Keratinocyte (primary cell): ENCODE measurements at regions not wholly inside any gene's neighbourhood (a gene's known extent, or its start where the extent isn't known, plus 50 kb on each side); places are given as distances from the start of the nearest gene placed in this dataset.

Experiments
- EZH2 ChIP-seq: IDR thresholded peaks from one replicate; pipeline ENCODE4 v1.6.1; 2012; ENCODE audit warnings: inconsistent platforms, mild to moderate bottlenecking, low read length, moderate library complexity
- TF ChIP-seq, protein P1 (sequence below), 3 experiments: IDR thresholded peaks in 1 of 3; conservative IDR thresholded peaks in 1 of 3; optimal IDR thresholded peaks in 1 of 3; 2 replicates in 2 of 3; 3 replicates in 1 of 3; pipeline versions ENCODE3 to v1.5.1; 2011; ENCODE audit warnings: low read length in 3 of 3, mild to moderate bottlenecking in 3 of 3, moderate library complexity in 2 of 3, control low read depth in 1 of 3, inconsistent platforms in 1 of 3; ENCODE audit not compliant: insufficient read depth in 2 of 3; ENCODE audit errors: extremely low read depth in 1 of 3

DNA sequence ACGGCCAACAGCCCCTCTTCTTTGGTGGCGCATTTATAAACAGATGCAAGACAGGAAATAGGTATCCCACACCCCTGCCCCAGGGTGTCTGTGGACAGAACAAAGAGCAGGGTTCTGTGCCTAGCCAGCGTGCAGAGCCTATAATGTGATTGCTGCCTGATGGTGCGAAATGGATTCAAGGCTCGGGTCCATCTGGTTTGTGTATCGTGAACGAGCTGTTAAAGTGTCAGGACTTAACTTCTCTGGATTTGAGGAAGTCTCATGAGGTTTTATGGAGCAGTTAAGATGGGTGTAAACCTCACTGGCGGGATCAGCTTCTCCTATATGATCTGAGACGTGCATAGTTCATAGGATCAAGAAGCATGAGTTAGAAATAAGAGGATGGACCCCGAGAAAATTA lies 388.7 kb upstream of the TBX3 start:
- TF ChIP-seq, protein P1, sequence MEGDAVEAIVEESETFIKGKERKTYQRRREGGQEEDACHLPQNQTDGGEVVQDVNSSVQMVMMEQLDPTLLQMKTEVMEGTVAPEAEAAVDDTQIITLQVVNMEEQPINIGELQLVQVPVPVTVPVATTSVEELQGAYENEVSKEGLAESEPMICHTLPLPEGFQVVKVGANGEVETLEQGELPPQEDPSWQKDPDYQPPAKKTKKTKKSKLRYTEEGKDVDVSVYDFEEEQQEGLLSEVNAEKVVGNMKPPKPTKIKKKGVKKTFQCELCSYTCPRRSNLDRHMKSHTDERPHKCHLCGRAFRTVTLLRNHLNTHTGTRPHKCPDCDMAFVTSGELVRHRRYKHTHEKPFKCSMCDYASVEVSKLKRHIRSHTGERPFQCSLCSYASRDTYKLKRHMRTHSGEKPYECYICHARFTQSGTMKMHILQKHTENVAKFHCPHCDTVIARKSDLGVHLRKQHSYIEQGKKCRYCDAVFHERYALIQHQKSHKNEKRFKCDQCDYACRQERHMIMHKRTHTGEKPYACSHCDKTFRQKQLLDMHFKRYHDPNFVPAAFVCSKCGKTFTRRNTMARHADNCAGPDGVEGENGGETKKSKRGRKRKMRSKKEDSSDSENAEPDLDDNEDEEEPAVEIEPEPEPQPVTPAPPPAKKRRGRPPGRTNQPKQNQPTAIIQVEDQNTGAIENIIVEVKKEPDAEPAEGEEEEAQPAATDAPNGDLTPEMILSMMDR (optimal IDR thresholded peaks at IDR 0.05 in 1 of 3, IDR thresholded peaks at IDR 0.05 in 1 of 3, conservative IDR thresholded peaks at IDR 0.05 in 1 of 3; ENCODE audit: extremely low read depth in 1 of 3, insufficient read depth in 2 of 3, low read length in 3 of 3): no peak
- TF ChIP-seq EZH2: no peak
